ENCODE measurements at regions not wholly inside any gene's neighbourhood (a gene's known extent, or its start where the extent isn't known, plus 50 kb on each side); places are given as distances from the start of the nearest gene placed in this dataset.

- in situ Hi-C loops (cut with HindIII; ENCODE audit: low pct_unique_long_range_greater_than_20kb, low sequenced_read_pairs) = no loop called here
- no peak for DNase-seq (ENCODE audit: low read depth, low spot score)
These were observed 380.3 kb downstream of the AASDHPPT start for GRCh38 chr11:106457727-106458126.

- in situ Hi-C loops (cut with HindIII; ENCODE audit: low pct_unique_long_range_greater_than_20kb, low sequenced_read_pairs) = no loop called here
These were observed 381.7 kb downstream of the AASDHPPT start for GRCh38 chr11:106459135-106459534.

GRCh38 chr11:106461148-106461691, 383.8 kb downstream of the AASDHPPT start:
- DNase-seq (ENCODE audit: low read depth, low spot score) = no peak
- in situ Hi-C loops (cut with HindIII; ENCODE audit: low pct_unique_long_range_greater_than_20kb, low sequenced_read_pairs) = no loop called here

More at GRCh38 chr11:106459135-106459534, 381.7 kb downstream of the AASDHPPT start:
- DNase-seq (ENCODE audit: low read depth, low spot score) = no peak

GRCh38 chr11:106461839-106462545, 384.5 kb downstream of the AASDHPPT start:
- in situ Hi-C loops (cut with HindIII; ENCODE audit: low pct_unique_long_range_greater_than_20kb, low sequenced_read_pairs) = no loop called here
- DNase-seq (ENCODE audit: low read depth, low spot score) = no peak

GRCh38 chr11:106463154-106463553, 385.7 kb downstream of the AASDHPPT start:
- DNase-seq (ENCODE audit: low read depth, low spot score) = no peak
- in situ Hi-C loops (cut with HindIII; ENCODE audit: low pct_unique_long_range_greater_than_20kb, low sequenced_read_pairs) = no loop called here

DNA sequence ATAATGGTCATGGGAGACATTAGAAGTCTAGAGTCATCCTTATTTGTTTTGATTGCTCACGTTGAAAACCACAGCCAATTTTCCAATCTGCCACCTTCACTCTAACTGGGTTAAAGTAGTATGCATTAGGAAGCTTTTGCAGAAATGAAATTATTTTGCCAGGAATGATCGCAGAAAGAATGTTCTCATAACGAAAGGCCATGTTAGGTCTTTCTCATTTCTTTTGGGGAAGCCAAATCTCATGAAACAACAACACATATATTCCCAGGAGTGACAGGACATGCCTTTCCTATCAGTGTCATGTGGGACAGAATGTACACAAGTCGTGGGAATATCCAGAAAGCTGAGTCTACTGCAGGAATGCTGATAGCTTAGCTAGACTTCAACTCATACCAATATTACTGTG, 386.3 kb downstream of the AASDHPPT start:
- in situ Hi-C loops (cut with HindIII; ENCODE audit: low pct_unique_long_range_greater_than_20kb, low sequenced_read_pairs) = no loop called here
- no peak for DNase-seq (ENCODE audit: low read depth, low spot score)

DNA sequence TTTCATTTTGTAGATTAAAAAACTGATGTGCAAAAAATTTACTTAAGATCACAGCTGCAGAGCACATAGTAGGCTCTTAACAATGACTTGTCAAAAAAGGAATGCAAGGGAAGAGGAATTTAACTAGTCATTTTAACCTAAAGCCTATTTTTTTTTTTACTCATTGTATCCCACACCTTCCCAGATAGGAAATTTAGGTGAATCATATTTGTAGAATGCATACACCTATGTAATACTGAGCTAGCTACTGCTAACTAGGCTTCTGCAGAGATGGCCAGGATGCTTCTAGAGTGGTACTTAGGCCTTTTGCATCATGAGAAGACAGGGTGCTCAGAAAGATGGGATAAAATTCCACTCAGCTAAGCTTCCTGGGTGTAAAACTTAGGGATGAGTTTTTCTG, 387.3 kb downstream of the AASDHPPT start:
- no peak for DNase-seq (ENCODE audit: low read depth, low spot score)
- in situ Hi-C loops (cut with HindIII; ENCODE audit: low pct_unique_long_range_greater_than_20kb, low sequenced_read_pairs) = no loop called here

GRCh38 chr11:106466521-106467080, 389.1 kb downstream of the AASDHPPT start:
- no peak for DNase-seq (ENCODE audit: low read depth, low spot score)
- in situ Hi-C loops (cut with HindIII; ENCODE audit: low pct_unique_long_range_greater_than_20kb, low sequenced_read_pairs) = no loop called here

GRCh38 chr11:106467501-106467900, 390.0 kb downstream of the AASDHPPT start:
- DNase-seq (ENCODE audit: low read depth, low spot score) = no peak
- in situ Hi-C loops (cut with HindIII; ENCODE audit: low pct_unique_long_range_greater_than_20kb, low sequenced_read_pairs) = no loop called here

- no peak for DNase-seq (ENCODE audit: low read depth, low spot score)
- in situ Hi-C loops (cut with HindIII; ENCODE audit: low pct_unique_long_range_greater_than_20kb, low sequenced_read_pairs) = no loop called here
These were observed 390.6 kb downstream of the AASDHPPT start for GRCh38 chr11:106468086-106468485.

DNA sequence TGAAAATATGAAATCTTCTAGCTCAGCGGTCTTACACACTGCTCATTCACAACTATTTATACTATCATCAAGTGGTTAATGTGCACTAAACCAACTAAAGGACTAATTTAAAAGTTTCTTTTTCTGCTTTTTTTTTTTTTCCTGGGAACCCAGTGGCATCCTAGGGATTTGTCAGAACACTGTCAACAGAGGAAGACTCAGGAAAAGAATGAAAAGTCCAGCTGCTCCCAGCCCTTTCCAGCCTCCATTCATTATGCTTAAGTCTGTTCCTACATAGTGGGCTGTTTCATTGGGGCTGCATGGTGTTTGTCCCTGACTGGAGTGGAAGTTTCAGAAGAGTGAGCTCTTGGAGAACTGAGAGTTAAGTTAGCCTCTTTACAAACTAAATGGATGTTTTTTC, 391.1 kb downstream of the AASDHPPT start:
- in situ Hi-C loops (cut with HindIII; ENCODE audit: low pct_unique_long_range_greater_than_20kb, low sequenced_read_pairs) = no loop called here
- no peak for DNase-seq (ENCODE audit: low read depth, low spot score)

- in situ Hi-C loops (cut with HindIII; ENCODE audit: low pct_unique_long_range_greater_than_20kb, low sequenced_read_pairs) = no loop called here
- DNase-seq (ENCODE audit: low read depth, low spot score) = no peak
These were observed 392.8 kb downstream of the AASDHPPT start for GRCh38 chr11:106470230-106470629.

DNA sequence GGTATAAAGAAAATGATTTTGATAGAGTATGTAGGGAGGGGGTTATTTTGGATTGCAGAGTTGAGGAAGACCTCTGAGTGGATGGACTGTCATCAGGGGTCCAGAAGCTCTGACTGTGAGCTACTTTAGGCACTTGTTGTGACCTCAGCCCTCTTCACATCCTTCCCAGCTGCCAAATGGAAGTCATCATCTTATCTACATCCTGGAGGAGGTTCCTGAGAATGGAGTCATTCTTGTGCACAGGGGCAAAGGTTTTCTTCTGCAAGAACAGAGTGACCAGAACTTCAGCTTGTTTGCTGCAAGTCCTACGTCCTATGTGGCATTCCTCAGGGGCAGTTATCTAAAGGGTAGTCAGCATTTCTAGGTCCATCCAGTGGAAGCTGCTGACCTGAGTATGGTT, 393.8 kb downstream of the AASDHPPT start:
- no peak for DNase-seq (ENCODE audit: low read depth, low spot score)

DNA sequence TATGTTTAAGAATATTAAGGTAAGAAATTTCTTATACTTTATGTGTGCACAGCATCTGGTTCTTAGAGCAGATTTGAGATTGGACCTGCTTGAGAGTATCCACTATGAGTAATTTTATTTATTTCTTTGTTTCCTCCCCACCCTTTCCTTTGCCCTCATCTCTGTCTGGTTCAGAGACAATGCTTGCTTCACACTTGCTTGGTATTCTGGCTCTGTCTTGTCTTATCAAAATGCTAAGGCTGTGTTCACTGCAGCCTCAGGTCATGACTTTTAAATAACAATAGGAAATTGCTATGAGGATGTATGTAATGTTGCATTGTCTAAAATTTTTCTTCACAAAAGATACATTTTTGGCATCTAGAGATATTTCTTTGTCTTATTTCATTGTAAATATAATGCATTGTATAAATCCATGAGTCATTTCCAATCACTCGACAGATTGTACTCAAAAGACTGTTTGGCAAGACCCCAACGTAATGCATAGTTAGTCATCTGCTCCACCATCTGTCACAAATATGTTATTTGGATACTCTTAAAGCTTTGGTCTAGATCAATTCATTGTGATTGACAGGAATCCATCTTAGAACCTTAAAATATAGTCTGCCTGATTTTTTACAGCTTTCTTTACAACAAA, 395.7 kb downstream of the AASDHPPT start:
- no peak for DNase-seq (ENCODE audit: low read depth, low spot score)
- in situ Hi-C loops (cut with HindIII; ENCODE audit: low pct_unique_long_range_greater_than_20kb, low sequenced_read_pairs) = no loop called here

More for the DNA sequence above, 393.8 kb downstream of the AASDHPPT start:
- in situ Hi-C loops (cut with HindIII; ENCODE audit: low pct_unique_long_range_greater_than_20kb, low sequenced_read_pairs) = no loop called here

DNA sequence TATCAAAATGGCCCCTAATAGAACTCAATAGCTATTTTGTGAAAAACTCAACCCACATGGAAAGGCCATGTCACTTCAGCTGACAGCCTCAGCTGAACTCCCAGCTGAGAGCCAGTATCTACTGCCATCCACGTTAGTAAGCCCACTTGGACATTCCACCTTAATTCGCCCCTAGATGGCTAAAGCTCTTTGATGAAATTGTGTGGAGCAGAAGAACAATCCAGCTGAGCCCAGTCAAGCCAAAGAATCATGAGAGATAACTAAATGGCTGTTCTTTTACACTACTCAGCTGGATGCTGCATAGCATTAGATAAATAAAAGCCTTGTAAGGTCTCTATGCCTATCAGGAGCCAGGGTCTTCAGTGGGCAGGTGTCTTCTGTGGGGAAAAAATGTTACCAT, 396.8 kb downstream of the AASDHPPT start:
- no peak for DNase-seq (ENCODE audit: low read depth, low spot score)
- in situ Hi-C loops (cut with HindIII; ENCODE audit: low pct_unique_long_range_greater_than_20kb, low sequenced_read_pairs) = no loop called here

DNA sequence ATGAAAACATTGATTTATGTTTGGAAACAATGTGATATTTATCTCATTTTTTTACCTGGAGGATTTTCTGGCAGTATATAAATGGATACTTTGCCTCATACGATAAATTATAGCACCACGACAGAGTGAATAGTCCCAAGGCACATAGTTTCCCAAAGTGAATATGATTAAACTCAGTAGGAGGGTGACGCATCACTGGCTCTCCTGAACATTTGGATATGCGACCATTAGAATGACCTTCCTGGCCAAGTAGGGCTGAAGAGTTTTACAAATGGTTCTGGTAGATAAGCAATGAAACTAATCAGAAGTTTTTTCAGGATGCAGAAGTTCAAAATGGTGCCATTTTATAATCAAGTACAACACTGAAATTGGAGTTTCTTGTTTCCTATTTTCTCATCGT, 397.7 kb downstream of the AASDHPPT start:
- DNase-seq (ENCODE audit: low read depth, low spot score) = no peak
- in situ Hi-C loops (cut with HindIII; ENCODE audit: low pct_unique_long_range_greater_than_20kb, low sequenced_read_pairs) = no loop called here

DNA sequence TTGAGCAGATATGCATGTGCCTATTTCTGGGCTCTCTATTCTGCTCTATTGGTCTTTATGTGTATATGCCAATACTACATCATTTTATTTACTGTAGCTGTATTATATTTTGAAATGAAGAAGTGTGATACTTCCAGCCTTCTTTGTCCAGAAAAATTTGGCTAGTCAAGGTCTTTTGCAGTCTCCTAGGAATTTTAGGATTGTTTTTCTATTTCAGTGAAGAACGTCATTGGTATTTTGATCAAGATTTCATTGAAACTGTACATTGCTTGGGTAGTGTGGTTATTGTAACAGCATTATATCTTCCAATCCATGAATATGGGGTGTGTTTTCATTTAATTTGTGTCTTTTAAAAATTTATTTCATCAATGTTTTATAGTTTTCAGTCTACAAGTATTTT, 400.3 kb downstream of the AASDHPPT start:
- in situ Hi-C loops (cut with HindIII; ENCODE audit: low pct_unique_long_range_greater_than_20kb, low sequenced_read_pairs) = no loop called here
- DNase-seq (ENCODE audit: low read depth, low spot score) = no peak

GRCh38 chr11:106479646-106480045, 402.2 kb downstream of the AASDHPPT start:
- in situ Hi-C loops (cut with HindIII; ENCODE audit: low pct_unique_long_range_greater_than_20kb, low sequenced_read_pairs) = no loop called here
- DNase-seq (ENCODE audit: low read depth, low spot score) = no peak
